ENCODE measurements at regions not wholly inside any gene's neighbourhood (a gene's known extent, or its start where the extent isn't known, plus 50 kb on each side); places are given as distances from the start of the nearest gene placed in this dataset.

- ChIA-PET POLR2A (no interaction called here), CTCF (no interaction called here)
- H3K27me3 Mint-ChIP-seq = peaks cover 30% of the 10 kb centered on the region
- H3K9me3 Mint-ChIP-seq = peaks cover 2% of the 10 kb centered on the region
- H3K36me3 Mint-ChIP-seq (ENCODE audit: low read depth) = no peaks in the 10 kb centered on the region
- no peaks in the 10 kb centered on the region for H3K4me1 Mint-ChIP-seq
- no peak overlapping the region for H3K4me3 Mint-ChIP-seq
- no peak for DNase-seq
- no peak overlapping the region for H3K27ac Mint-ChIP-seq
Observed at GRCh38 chr7:32428546-32428945, 61.6 kb downstream of the LSM5 start.

GRCh38 chr7:32427769-32428291, 62.4 kb downstream of the LSM5 start:
- CTCF ChIA-PET = no interaction called here
- peaks cover 2% of the 10 kb centered on the region for H3K9me3 Mint-ChIP-seq
- POLR2A ChIA-PET = no interaction called here
- no peak overlapping the region for H3K27ac Mint-ChIP-seq
- peak; percentile 80 for DNase-seq
- no peaks in the 10 kb centered on the region for H3K4me1 Mint-ChIP-seq
- H3K27me3 Mint-ChIP-seq = peaks cover 32% of the 10 kb centered on the region
- H3K4me3 Mint-ChIP-seq = no peak overlapping the region
- H3K36me3 Mint-ChIP-seq (ENCODE audit: low read depth) = no peaks in the 10 kb centered on the region

- Mint-ChIP-seq H3K9me3 (no peaks in the 10 kb centered on the region), H3K27me3 (peaks cover 2% of the 10 kb centered on the region), H3K4me3 (no peak overlapping the region), H3K4me1 (no peaks in the 10 kb centered on the region), H3K27ac (no peak overlapping the region), H3K36me3 (ENCODE audit: low read depth) (no peaks in the 10 kb centered on the region)
- ChIA-PET CTCF (interaction anchor here (0.5 kb wide), 1 partner anchor 181 kb away, joined by 3 read pairs; no protein-coding TSS in a partner anchor), POLR2A (no interaction called here)
- no peak for DNase-seq
Observed at GRCh38 chr7:32416846-32417245, 73.3 kb downstream of the LSM5 start.

GRCh38 chr7:32415936-32416335, 74.2 kb downstream of the LSM5 start:
- ChIA-PET POLR2A (no interaction called here), CTCF (no interaction called here)
- Mint-ChIP-seq H3K27me3 (peaks cover 2% of the 10 kb centered on the region), H3K4me3 (no peak overlapping the region), H3K36me3 (ENCODE audit: low read depth) (no peaks in the 10 kb centered on the region), H3K27ac (no peak overlapping the region), H3K9me3 (no peaks in the 10 kb centered on the region), H3K4me1 (no peaks in the 10 kb centered on the region)
- no peak for DNase-seq

GRCh38 chr7:32415519-32415918, 74.7 kb downstream of the LSM5 start:
- Mint-ChIP-seq H3K36me3 (ENCODE audit: low read depth) (no peaks in the 10 kb centered on the region), H3K4me3 (no peak overlapping the region), H3K27me3 (peaks cover 2% of the 10 kb centered on the region), H3K4me1 (no peaks in the 10 kb centered on the region), H3K9me3 (no peaks in the 10 kb centered on the region), H3K27ac (no peak overlapping the region)
- DNase-seq = no peak
- ChIA-PET POLR2A (no interaction called here), CTCF (no interaction called here)

- no peak for DNase-seq
- Mint-ChIP-seq H3K36me3 (ENCODE audit: low read depth) (no peaks in the 10 kb centered on the region), H3K27ac (no peak overlapping the region), H3K4me3 (no peak overlapping the region), H3K9me3 (no peaks in the 10 kb centered on the region), H3K4me1 (no peaks in the 10 kb centered on the region), H3K27me3 (peaks cover 2% of the 10 kb centered on the region)
- ChIA-PET POLR2A (no interaction called here), CTCF (no interaction called here)
Observed at GRCh38 chr7:32412471-32412870, 77.7 kb downstream of the LSM5 start.

- H3K4me3 Mint-ChIP-seq = no peak overlapping the region
- no peaks in the 10 kb centered on the region for H3K4me1 Mint-ChIP-seq
- ChIA-PET POLR2A (no interaction called here), CTCF (no interaction called here)
- no peaks in the 10 kb centered on the region for H3K9me3 Mint-ChIP-seq
- no peaks in the 10 kb centered on the region for H3K36me3 Mint-ChIP-seq (ENCODE audit: low read depth)
- H3K27me3 Mint-ChIP-seq = no peaks in the 10 kb centered on the region
- DNase-seq = no peak
- H3K27ac Mint-ChIP-seq = no peak overlapping the region
Observed at GRCh38 chr7:32410545-32410944, 79.6 kb downstream of the LSM5 start.

GRCh38 chr7:32406386-32406785, 83.8 kb downstream of the LSM5 start:
- ChIA-PET POLR2A (no interaction called here), CTCF (no interaction called here)
- Mint-ChIP-seq H3K4me1 (no peaks in the 10 kb centered on the region), H3K4me3 (no peak overlapping the region), H3K27ac (no peak overlapping the region), H3K36me3 (ENCODE audit: low read depth) (no peaks in the 10 kb centered on the region), H3K27me3 (no peaks in the 10 kb centered on the region), H3K9me3 (no peaks in the 10 kb centered on the region)
- no peak for DNase-seq

GRCh38 chr7:32403463-32404229, 86.5 kb downstream of the LSM5 start:
- Mint-ChIP-seq H3K27me3 (no peaks in the 10 kb centered on the region), H3K27ac (no peak overlapping the region), H3K9me3 (no peaks in the 10 kb centered on the region), H3K4me3 (no peak overlapping the region), H3K36me3 (ENCODE audit: low read depth) (no peaks in the 10 kb centered on the region), H3K4me1 (no peaks in the 10 kb centered on the region)
- ChIA-PET CTCF (no interaction called here), POLR2A (no interaction called here)
- no peak for DNase-seq

- no peaks in the 10 kb centered on the region for H3K4me1 Mint-ChIP-seq
Observed at GRCh38 chr7:32400676-32401075, 89.5 kb downstream of the LSM5 start.

GRCh38 chr7:32399311-32399710, 90.9 kb downstream of the LSM5 start:
- Mint-ChIP-seq H3K27me3 (no peaks in the 10 kb centered on the region), H3K4me3 (no peak overlapping the region), H3K36me3 (ENCODE audit: low read depth) (no peaks in the 10 kb centered on the region), H3K9me3 (no peaks in the 10 kb centered on the region), H3K27ac (no peak overlapping the region), H3K4me1 (no peaks in the 10 kb centered on the region)
- no peak for DNase-seq
- CTCF ChIA-PET = no interaction called here
- POLR2A ChIA-PET = no interaction called here

More at GRCh38 chr7:32400676-32401075, 89.5 kb downstream of the LSM5 start:
- Mint-ChIP-seq H3K9me3 (no peaks in the 10 kb centered on the region), H3K36me3 (ENCODE audit: low read depth) (no peaks in the 10 kb centered on the region), H3K27me3 (no peaks in the 10 kb centered on the region), H3K27ac (no peak overlapping the region), H3K4me3 (no peak overlapping the region)
- POLR2A ChIA-PET = no interaction called here
- DNase-seq = no peak
- CTCF ChIA-PET = no interaction called here

- Mint-ChIP-seq H3K4me3 (no peak overlapping the region), H3K9me3 (no peaks in the 10 kb centered on the region), H3K36me3 (ENCODE audit: low read depth) (no peaks in the 10 kb centered on the region), H3K4me1 (no peaks in the 10 kb centered on the region), H3K27ac (no peak overlapping the region), H3K27me3 (peaks cover 7% of the 10 kb centered on the region)
- DNase-seq = no peak
- ChIA-PET CTCF (no interaction called here), POLR2A (no interaction called here)
Observed at GRCh38 chr7:32395168-32395567, 95.0 kb downstream of the LSM5 start.

GRCh38 chr7:32393861-32394260, 96.3 kb downstream of the LSM5 start:
- DNase-seq = no peak
- H3K9me3 Mint-ChIP-seq = no peaks in the 10 kb centered on the region
- peaks cover 9% of the 10 kb centered on the region for H3K27me3 Mint-ChIP-seq
- no peak overlapping the region for H3K27ac Mint-ChIP-seq
- H3K4me1 Mint-ChIP-seq = no peaks in the 10 kb centered on the region
- H3K36me3 Mint-ChIP-seq (ENCODE audit: low read depth) = no peaks in the 10 kb centered on the region
- CTCF ChIA-PET = no interaction called here
- H3K4me3 Mint-ChIP-seq = no peak overlapping the region
- POLR2A ChIA-PET = no interaction called here

GRCh38 chr7:32390210-32390609, 100.0 kb downstream of the LSM5 start:
- no peaks in the 10 kb centered on the region for H3K4me1 Mint-ChIP-seq
- peaks cover 9% of the 10 kb centered on the region for H3K27me3 Mint-ChIP-seq
- no peaks in the 10 kb centered on the region for H3K36me3 Mint-ChIP-seq (ENCODE audit: low read depth)
- CTCF ChIA-PET = no interaction called here
- H3K9me3 Mint-ChIP-seq = no peaks in the 10 kb centered on the region
- no peak for DNase-seq
- POLR2A ChIA-PET = no interaction called here
- no peak overlapping the region for H3K27ac Mint-ChIP-seq
- no peak overlapping the region for H3K4me3 Mint-ChIP-seq
